Head of caudate nucleus (tissue), 42 donors: ENCODE measurements at regions not wholly inside any gene's neighbourhood (a gene's known extent, or its start where the extent isn't known, plus 50 kb on each side); places are given as distances from the start of the nearest gene placed in this dataset.
"Not testable (repeated sequence)": the region's sequence is repeated elsewhere in the genome, so short reads cannot be mapped to it uniquely, and the experiment has no call there.

ENCODE experiments used
- DNase-seq, 42 donors: peaks; one replicate each; pipeline versions ENCODE4 v3.0.0 to v3.0.0-alpha.2; 2020 to 2021; ENCODE audit warnings: mixed read lengths in 7 of 42
- intact Hi-C: fragments of 100-400 bp; cut with DNase I; formaldehyde crosslinking; loops from one replicate; pipeline ENCODE4 v1.15.0; 2022

- no peak for DNase-seq
- intact Hi-C loops, result no loop called here
Observed at GRCh38 chr6:155543166-155543847, 87.7 kb upstream of the NOX3 start.

- intact Hi-C loops, result no loop called here
- no peak for DNase-seq
Observed at GRCh38 chr6:155542036-155542435, 86.4 kb upstream of the NOX3 start.

- intact Hi-C loops, result no loop called here
- DNase-seq, result no peak
Observed at GRCh38 chr6:155538708-155539390, 83.2 kb upstream of the NOX3 start.

GRCh38 chr6:155534678-155535077 lies 79.0 kb upstream of the NOX3 start:
- intact Hi-C loops, result no loop called here
- DNase-seq, result no peak

- DNase-seq, result peak in 12 of 42 donors; percentile 3 to 53 (median 22)
- intact Hi-C loops, result no loop called here
Observed at GRCh38 chr6:155530219-155530834, 74.7 kb upstream of the NOX3 start.

GRCh38 chr6:155529814-155530213 lies 74.2 kb upstream of the NOX3 start:
- DNase-seq, intact Hi-C loops: not testable (repeated sequence)

- intact Hi-C loops, result no loop called here
- DNase-seq, result no peak
Observed at GRCh38 chr6:155528982-155529453, 73.4 kb upstream of the NOX3 start.

- intact Hi-C loops, result no loop called here
Observed at GRCh38 chr6:155528335-155528734, 72.7 kb upstream of the NOX3 start.

GRCh38 chr6:155527443-155527842 lies 71.8 kb upstream of the NOX3 start:
- no peak for DNase-seq
- intact Hi-C loops, result no loop called here

More at GRCh38 chr6:155528335-155528734, 72.7 kb upstream of the NOX3 start:
- DNase-seq, result no peak

GRCh38 chr6:155523821-155524651 lies 68.4 kb upstream of the NOX3 start:
- peak in 1 of 42 donors; percentile 1 for DNase-seq
- intact Hi-C loops, result no loop called here

- no peak for DNase-seq
- intact Hi-C loops, result no loop called here
Observed at GRCh38 chr6:155521719-155522118, 66.1 kb upstream of the NOX3 start.

GRCh38 chr6:155520078-155520477 lies 64.4 kb upstream of the NOX3 start:
- DNase-seq, result no peak
- intact Hi-C loops, result no loop called here

GRCh38 chr6:155519176-155519738 lies 63.6 kb upstream of the NOX3 start:
- intact Hi-C loops, result no loop called here
- DNase-seq, result no peak

GRCh38 chr6:155517294-155517693 lies 61.7 kb upstream of the NOX3 start:
- no peak for DNase-seq
- intact Hi-C loops, result no loop called here

- intact Hi-C loops, result no loop called here
Observed at GRCh38 chr6:155510879-155511278, 55.2 kb upstream of the NOX3 start.

GRCh38 chr6:155509743-155510475 lies 54.3 kb upstream of the NOX3 start:
- intact Hi-C loops, result no loop called here

More at GRCh38 chr6:155510879-155511278, 55.2 kb upstream of the NOX3 start:
- DNase-seq, result no peak

GRCh38 chr6:155505608-155505989 lies 50.0 kb upstream of the NOX3 start:
- intact Hi-C loops, result no loop called here
- no peak for DNase-seq

More at GRCh38 chr6:155509743-155510475, 54.3 kb upstream of the NOX3 start:
- no peak for DNase-seq
